ENCODE measurements at regions not wholly inside any gene's neighbourhood (a gene's known extent, or its start where the extent isn't known, plus 50 kb on each side); places are given as distances from the start of the nearest gene placed in this dataset.

DNA sequence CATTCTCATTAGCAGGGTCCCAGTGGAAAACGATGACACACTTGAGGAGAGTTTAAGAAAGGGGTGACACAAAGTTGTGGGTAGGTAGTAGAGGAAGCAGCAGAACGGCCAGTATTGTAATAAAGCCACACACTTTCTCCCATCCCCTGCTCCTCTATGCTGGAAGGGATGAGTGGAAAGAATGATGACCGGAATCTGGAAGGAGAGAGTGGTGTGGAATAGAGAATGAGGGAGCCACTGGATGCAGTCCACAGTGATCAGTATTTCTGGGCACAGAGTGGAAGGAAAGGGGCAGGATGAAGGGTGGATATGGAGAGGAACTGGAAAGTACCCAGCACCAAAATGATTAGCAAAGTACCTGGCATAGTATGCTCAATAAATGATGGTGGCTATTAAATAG lies 133.8 kb upstream of the DAB2 start:
- no peak for TF ChIP-seq CTCF (conservative IDR thresholded peaks at IDR 0.05; ENCODE audit: low read depth, low read length)
- TF ChIP-seq EZH2 (IDR thresholded peaks at IDR 0.05; ENCODE audit: low read length, unreplicated experiment), result no peak
